Caco-2 (cell line): ENCODE measurements at regions not wholly inside any gene's neighbourhood (a gene's known extent, or its start where the extent isn't known, plus 50 kb on each side); places are given as distances from the start of the nearest gene placed in this dataset.
"Not testable (repeated sequence)": the region's sequence is repeated elsewhere in the genome, so short reads cannot be mapped to it uniquely, and the experiment has no call there.

Source experiments
- BruUV-seq: library from RNA; stranded (reverse); fragments of 400-500 nt; replicated peaks from 2 replicates; lab custom pipeline; 2021; lab: Mats Ljungman, UMichigan
- CTCF ChIA-PET: fragments of 300-600 bp; sonication (Branson Sonifier 250); formaldehyde crosslinking; loops from one replicate; lab custom pipeline; 2022; ENCODE audit warnings: antibody characterized with exemption; lab: Charles Lee
- POLR2A ChIA-PET: fragments of 300-600 bp; sonication (Branson Sonifier 250); formaldehyde crosslinking; loops from one replicate; lab custom pipeline; 2022; ENCODE audit warnings: antibody characterized with exemption; lab: Charles Lee
- DNase-seq, 2 experiments: peaks; one replicate each; pipeline versions ENCODE4 v3.0.0 to v3.0.0-alpha.2; 2020 to 2022
- H3K27me3 ChIP-seq: replicated peaks from 2 replicates; pipeline ENCODE4 v1.6.0; 2011; ENCODE audit warnings: low read length; ENCODE audit not compliant: control insufficient read depth, insufficient read depth
- H3K36me3 ChIP-seq: 2 replicates; pipeline ENCODE4 v1.5.1; 2011; ENCODE audit warnings: low read length; ENCODE audit not compliant: control insufficient read depth, insufficient read depth
- H3K4me1 ChIP-seq: fragments of 250-450 bp; sonication (Bioruptor Pico); 2 replicates; pipeline ENCODE4 v1.5.1; 2020; ENCODE audit warnings: mild to moderate bottlenecking
- H3K4me3 ChIP-seq: 2 replicates; pipeline ENCODE4 v1.5.1; 2011; ENCODE audit warnings: low read depth, mild to moderate bottlenecking, control low read depth, low read length
- H3K9me3 ChIP-seq: fragments of 250-450 bp; sonication (Bioruptor Pico); 2 replicates; pipeline ENCODE4 v1.5.1; 2020; ENCODE audit warnings: mild to moderate bottlenecking, moderate library complexity
- H3K27ac Mint-ChIP-seq: one replicate; pipeline ENCODE4 v1.8.0; 2022; ENCODE audit warnings: mixed read lengths; ENCODE audit not compliant: unreplicated experiment
- H3K27me3 Mint-ChIP-seq: one replicate; pipeline ENCODE4 v1.8.0; 2022; ENCODE audit warnings: mixed read lengths; ENCODE audit not compliant: insufficient read depth, unreplicated experiment
- H3K36me3 Mint-ChIP-seq: one replicate; pipeline ENCODE4 v1.8.0; 2022; ENCODE audit warnings: mild to moderate bottlenecking, mixed read lengths; ENCODE audit not compliant: insufficient read depth, unreplicated experiment
- H3K4me1 Mint-ChIP-seq: one replicate; pipeline ENCODE4 v1.8.0; 2022; ENCODE audit warnings: low read depth, mixed read lengths; ENCODE audit not compliant: unreplicated experiment
- H3K4me3 Mint-ChIP-seq: one replicate; pipeline ENCODE4 v1.8.0; 2022; ENCODE audit warnings: mild to moderate bottlenecking, moderate library complexity, mixed read lengths; ENCODE audit not compliant: unreplicated experiment
- H3K9me3 Mint-ChIP-seq: one replicate; pipeline ENCODE4 v1.8.0; 2022; ENCODE audit warnings: mixed read lengths; ENCODE audit not compliant: unreplicated experiment
- intact Hi-C: fragments of 100-400 bp; cut with micrococcal nuclease; formaldehyde crosslinking; loops from one replicate; pipeline ENCODE4 v1.10.0; 2022; ENCODE audit not compliant: unreplicated experiment
- TF ChIP-seq, protein P1 (sequence below), 2 experiments: fragments of 200-600 bp in 1 of 2; IDR thresholded peaks; 1 replicate in 1 of 2; 2 replicates in 1 of 2; pipeline versions ENCODE4 v1.5.1 to v1.8.0; 2011 to 2022; ENCODE audit warnings: antibody characterized with exemption in 1 of 2, control low read depth in 1 of 2, inconsistent platforms in 1 of 2, low read depth in 1 of 2, low read length in 1 of 2, mild to moderate bottlenecking in 1 of 2, moderate library complexity in 1 of 2; ENCODE audit not compliant: insufficient read depth in 1 of 2, severe bottlenecking in 1 of 2, unreplicated experiment in 1 of 2

DNA sequence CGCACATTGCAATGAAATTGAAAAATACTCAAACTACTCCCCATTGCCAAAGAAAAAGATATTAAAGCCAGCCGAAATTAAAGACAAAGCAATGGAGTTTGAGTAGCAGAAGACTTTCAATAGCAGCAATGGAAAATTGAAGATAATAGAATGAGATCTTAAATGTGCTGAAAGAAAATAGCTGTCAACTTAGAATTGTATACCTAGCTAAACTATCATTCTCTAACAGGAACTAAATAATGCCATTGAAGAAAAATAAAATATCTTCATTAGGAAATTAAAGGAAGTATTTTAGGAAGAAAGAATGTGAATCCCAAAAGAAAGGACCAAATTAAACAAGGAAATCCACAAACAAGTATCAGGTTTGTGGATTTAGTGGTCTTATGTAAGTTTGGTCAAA lies 165.6 kb downstream of the USP31 start:
- CTCF ChIA-PET, result no interaction called here

GRCh38 chr16:22980514-22980913 lies 166.6 kb downstream of the HS3ST2 start:
- DNase-seq, intact Hi-C loops: not testable (repeated sequence)

More for the DNA sequence above, 165.6 kb downstream of the USP31 start:
- no peak overlapping the region for H3K27ac Mint-ChIP-seq
- intact Hi-C loops, result no loop called here
- no peaks in the 10 kb centered on the region for H3K36me3 Mint-ChIP-seq
- DNase-seq, result no peak
- H3K9me3 Mint-ChIP-seq, result peaks cover 26% of the 10 kb centered on the region
- POLR2A ChIA-PET, result no interaction called here
- H3K4me1 Mint-ChIP-seq, result no peaks in the 10 kb centered on the region
- Histone ChIP-seq H3K4me1 (no peaks in the 10 kb centered on the region), H3K4me3 (no peak overlapping the region), H3K9me3 (peaks cover 3% of the 10 kb centered on the region; the same call in 1 of the 2 replicates), H3K27me3 (no peaks in the 10 kb centered on the region), H3K36me3 (no peaks in the 10 kb centered on the region)
- no TSS peak for BruUV-seq
- peaks cover 14% of the 10 kb centered on the region for H3K27me3 Mint-ChIP-seq
- no peak overlapping the region for H3K4me3 Mint-ChIP-seq
- TF ChIP-seq, protein P1, sequence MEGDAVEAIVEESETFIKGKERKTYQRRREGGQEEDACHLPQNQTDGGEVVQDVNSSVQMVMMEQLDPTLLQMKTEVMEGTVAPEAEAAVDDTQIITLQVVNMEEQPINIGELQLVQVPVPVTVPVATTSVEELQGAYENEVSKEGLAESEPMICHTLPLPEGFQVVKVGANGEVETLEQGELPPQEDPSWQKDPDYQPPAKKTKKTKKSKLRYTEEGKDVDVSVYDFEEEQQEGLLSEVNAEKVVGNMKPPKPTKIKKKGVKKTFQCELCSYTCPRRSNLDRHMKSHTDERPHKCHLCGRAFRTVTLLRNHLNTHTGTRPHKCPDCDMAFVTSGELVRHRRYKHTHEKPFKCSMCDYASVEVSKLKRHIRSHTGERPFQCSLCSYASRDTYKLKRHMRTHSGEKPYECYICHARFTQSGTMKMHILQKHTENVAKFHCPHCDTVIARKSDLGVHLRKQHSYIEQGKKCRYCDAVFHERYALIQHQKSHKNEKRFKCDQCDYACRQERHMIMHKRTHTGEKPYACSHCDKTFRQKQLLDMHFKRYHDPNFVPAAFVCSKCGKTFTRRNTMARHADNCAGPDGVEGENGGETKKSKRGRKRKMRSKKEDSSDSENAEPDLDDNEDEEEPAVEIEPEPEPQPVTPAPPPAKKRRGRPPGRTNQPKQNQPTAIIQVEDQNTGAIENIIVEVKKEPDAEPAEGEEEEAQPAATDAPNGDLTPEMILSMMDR (IDR thresholded peaks at IDR 0.05; ENCODE audit: insufficient read depth in 1 of 2, low read depth in 1 of 2, low read length in 1 of 2, severe bottlenecking in 1 of 2, unreplicated experiment in 1 of 2), result no peak

GRCh38 chr16:22979038-22979437 lies 165.1 kb downstream of the HS3ST2 start:
- CTCF ChIA-PET, result no interaction called here
- H3K36me3 Mint-ChIP-seq, result no peaks in the 10 kb centered on the region
- Histone ChIP-seq H3K4me1 (no peaks in the 10 kb centered on the region), H3K27me3 (no peaks in the 10 kb centered on the region), H3K9me3 (peaks cover 3% of the 10 kb centered on the region; the same call in 1 of the 2 replicates), H3K36me3 (no peaks in the 10 kb centered on the region), H3K4me3 (no peak overlapping the region)
- H3K9me3 Mint-ChIP-seq, result peaks cover 16% of the 10 kb centered on the region
- TF ChIP-seq, protein P1 (IDR thresholded peaks at IDR 0.05; ENCODE audit: insufficient read depth in 1 of 2, low read depth in 1 of 2, low read length in 1 of 2, severe bottlenecking in 1 of 2, unreplicated experiment in 1 of 2), result no peak
- DNase-seq, result no peak
- H3K4me1 Mint-ChIP-seq, result no peaks in the 10 kb centered on the region
- no peak overlapping the region for H3K4me3 Mint-ChIP-seq
- intact Hi-C loops, result no loop called here
- no TSS peak for BruUV-seq
- POLR2A ChIA-PET, result no interaction called here
- H3K27me3 Mint-ChIP-seq, result peaks cover 7% of the 10 kb centered on the region
- no peak overlapping the region for H3K27ac Mint-ChIP-seq

More at GRCh38 chr16:22980514-22980913, 166.6 kb downstream of the HS3ST2 start:
- H3K36me3 Mint-ChIP-seq, H3K4me3 ChIP-seq, CTCF ChIA-PET, H3K36me3 ChIP-seq, H3K27ac Mint-ChIP-seq, H3K27me3 ChIP-seq, H3K27me3 Mint-ChIP-seq, BruUV-seq, H3K4me1 ChIP-seq, H3K4me1 Mint-ChIP-seq, H3K4me3 Mint-ChIP-seq, POLR2A ChIA-PET, H3K9me3 ChIP-seq: not testable (repeated sequence)
- peaks cover 26% of the 10 kb centered on the region for H3K9me3 Mint-ChIP-seq

GRCh38 chr16:22977294-22977697 lies 163.3 kb downstream of the HS3ST2 start:
- TF ChIP-seq, protein P1 (IDR thresholded peaks at IDR 0.05; ENCODE audit: insufficient read depth in 1 of 2, low read depth in 1 of 2, low read length in 1 of 2, severe bottlenecking in 1 of 2, unreplicated experiment in 1 of 2), result peak in 1 of 2 experiments; percentile 4
- CTCF ChIA-PET, result no interaction called here

More at GRCh38 chr16:22977294-22977697, 163.3 kb downstream of the HS3ST2 start:
- intact Hi-C loops, result loop anchor here (2.0 kb wide), 1 partner anchor 78 kb away; no protein-coding TSS in a partner anchor
- Mint-ChIP-seq H3K9me3 (peaks cover 12% of the 10 kb centered on the region), H3K27me3 (peaks cover 7% of the 10 kb centered on the region), H3K27ac (no peak overlapping the region), H3K36me3 (no peaks in the 10 kb centered on the region), H3K4me3 (no peak overlapping the region), H3K4me1 (no peaks in the 10 kb centered on the region)
- H3K27me3 ChIP-seq, result no peaks in the 10 kb centered on the region
- no peak overlapping the region for H3K4me3 ChIP-seq
- no peak for DNase-seq
- H3K4me1 ChIP-seq, result no peaks in the 10 kb centered on the region
- no peaks in the 10 kb centered on the region for H3K9me3 ChIP-seq
- no TSS peak for BruUV-seq
- no peaks in the 10 kb centered on the region for H3K36me3 ChIP-seq
- POLR2A ChIA-PET, result no interaction called here
